B cell (primary cell): ENCODE measurements at regions not wholly inside any gene's neighbourhood (a gene's known extent, or its start where the extent isn't known, plus 50 kb on each side); places are given as distances from the start of the nearest gene placed in this dataset.

Experiments used
- ATAC-seq: fragments of 200-7000 bp; cut with Tn5 transposase; one replicate; pipeline ENCODE4 v1.10.0; 2021; ENCODE audit warnings: low read depth, mild to moderate bottlenecking, moderate number of reproducible peaks, moderate library complexity
- CTCF ChIA-PET: fragments of 350-600 bp; sonication (Branson Sonifier 250); formaldehyde crosslinking; loops from one replicate; lab custom pipeline; 2021; ENCODE audit warnings: antibody characterized with exemption, inconsistent platforms; lab: Charles Lee
- POLR2A ChIA-PET: fragments of 350-600 bp; sonication (Branson Sonifier 250); formaldehyde crosslinking; loops from one replicate; lab custom pipeline; 2021; ENCODE audit warnings: antibody characterized with exemption; lab: Charles Lee
- DNase-seq: peaks from one replicate; pipeline ENCODE4 v3.0.0; 2013
- H2AFZ ChIP-seq: 2 replicates; pipeline ENCODE4 v1.6.1; 2012; ENCODE audit warnings: mild to moderate bottlenecking, low read depth, low read length; ENCODE audit not compliant: insufficient read depth, poor library complexity, severe bottlenecking
- H3K27ac ChIP-seq, 2 donors: 1 replicate in 1 of 2; 2 replicates in 1 of 2; pipeline ENCODE4 v1.5.1; 2012 to 2013; ENCODE audit warnings: low read length in 2 of 2, mild to moderate bottlenecking in 2 of 2, moderate library complexity in 1 of 2
- H3K27me3 ChIP-seq, 4 experiments: fragments of 200-600 bp in 1 of 4; sonication (generic) in 1 of 4; replicated peaks in 1 of 4; 1 replicate in 2 of 4; 2 replicates in 2 of 4; pipeline versions ENCODE4 v1.6.1 to v1.7.0; 2013 to 2016; ENCODE audit warnings: low read length in 3 of 4, mild to moderate bottlenecking in 2 of 4, mixed read lengths in 1 of 4, moderate library complexity in 1 of 4; ENCODE audit not compliant: insufficient read depth in 4 of 4, control insufficient read depth in 3 of 4; ENCODE audit errors: control extremely low read depth in 1 of 4
- H3K36me3 ChIP-seq, 2 experiments: replicated peaks in 1 of 2; 1 replicate in 1 of 2; 2 replicates in 1 of 2; pipeline versions ENCODE4 v1.6.1 to v1.7.1; 2013; ENCODE audit warnings: low read length in 1 of 2; ENCODE audit not compliant: insufficient read depth in 2 of 2, control insufficient read depth in 1 of 2; ENCODE audit errors: control extremely low read depth in 1 of 2, extremely low read depth in 1 of 2
- H3K4me1 ChIP-seq, 2 donors: fragments of 200-600 bp in 1 of 2; sonication (generic) in 1 of 2; 1 replicate in 1 of 2; 2 replicates in 1 of 2; pipeline versions ENCODE4 v1.5.1 to v1.6.1; 2013 to 2017; ENCODE audit warnings: low read length in 2 of 2; ENCODE audit not compliant: control insufficient read depth in 2 of 2, insufficient read depth in 2 of 2
- H3K4me2 ChIP-seq: replicated peaks from 2 replicates; pipeline ENCODE3; 2012; ENCODE audit warnings: mild to moderate bottlenecking, low read depth, low read length; ENCODE audit not compliant: poor library complexity, severe bottlenecking
- H3K4me3 ChIP-seq, 5 experiments: fragments of 200-600 bp in 1 of 5; sonication (generic) in 1 of 5; 1 replicate in 3 of 5; 2 replicates in 2 of 5; pipeline versions ENCODE4 v1.5.1 to v1.7.0; 2011 to 2016; ENCODE audit warnings: low read length in 4 of 5, mild to moderate bottlenecking in 4 of 5, low read depth in 2 of 5, control low read depth in 1 of 5, moderate library complexity in 1 of 5; ENCODE audit not compliant: insufficient read depth in 1 of 5; ENCODE audit errors: control extremely low read depth in 1 of 5, extremely low read depth in 1 of 5
- H3K79me2 ChIP-seq: fragments of 200-600 bp; sonication (generic); one replicate; pipeline ENCODE4 v1.6.0; 2016; ENCODE audit warnings: low read length; ENCODE audit not compliant: control insufficient read depth, insufficient read depth
- H3K9ac ChIP-seq: fragments of 200-600 bp; sonication (generic); 2 replicates; pipeline ENCODE4 v1.6.1; 2017; ENCODE audit warnings: mild to moderate bottlenecking, low read length, moderate library complexity
- H3K9me3 ChIP-seq, 3 donors: one replicate each; pipeline versions ENCODE4 v1.6.1 to v1.7.1; 2013; ENCODE audit warnings: low read length in 2 of 3; ENCODE audit not compliant: control insufficient read depth in 2 of 3, insufficient read depth in 1 of 3; ENCODE audit errors: control extremely low read depth in 1 of 3
- H4K20me1 ChIP-seq: 2 replicates; pipeline ENCODE4 v1.6.0; 2012; ENCODE audit warnings: mild to moderate bottlenecking, low read length; ENCODE audit not compliant: insufficient read depth, control insufficient read depth, poor library complexity, severe bottlenecking
- H3K27ac Mint-ChIP-seq: one replicate; pipeline ENCODE4 v1.8.0; 2021; ENCODE audit warnings: mixed read lengths
- H3K27me3 Mint-ChIP-seq: one replicate; pipeline ENCODE4 v1.8.0; 2021; ENCODE audit warnings: mixed read lengths
- H3K4me1 Mint-ChIP-seq: one replicate; pipeline ENCODE4 v1.8.0; 2021; ENCODE audit warnings: mixed read lengths
- H3K4me3 Mint-ChIP-seq: one replicate; pipeline ENCODE4 v1.8.0; 2021; ENCODE audit warnings: mixed read lengths
- H3K9me3 Mint-ChIP-seq: one replicate; pipeline ENCODE4 v1.8.0; 2022; ENCODE audit warnings: mixed read lengths; ENCODE audit not compliant: insufficient read depth
- CTCF ChIP-seq: fragments of 200-600 bp; IDR thresholded peaks from one replicate; pipeline ENCODE4 v1.8.0; 2022; ENCODE audit warnings: antibody characterized with exemption, mild to moderate bottlenecking
- EZH2 ChIP-seq: IDR thresholded peaks from 2 replicates; pipeline ENCODE4 v1.6.1; 2012; ENCODE audit warnings: borderline replicate concordance, low read depth, mild to moderate bottlenecking, moderate library complexity, low read length; ENCODE audit not compliant: insufficient read depth, poor library complexity, severe bottlenecking
- WGBS: methylation state at CpG from one replicate; pipeline ENCODE4 v1.1.5; 2013; ENCODE audit warnings: missing lambda C conversion rate; ENCODE audit not compliant: insufficient coverage; 5-methylcytosine and 5-hydroxymethylcytosine counted together
- intact Hi-C: fragments of 100-400 bp; cut with micrococcal nuclease; formaldehyde crosslinking; loops from one replicate; pipeline ENCODE4 v1.10.0; 2022

DNA sequence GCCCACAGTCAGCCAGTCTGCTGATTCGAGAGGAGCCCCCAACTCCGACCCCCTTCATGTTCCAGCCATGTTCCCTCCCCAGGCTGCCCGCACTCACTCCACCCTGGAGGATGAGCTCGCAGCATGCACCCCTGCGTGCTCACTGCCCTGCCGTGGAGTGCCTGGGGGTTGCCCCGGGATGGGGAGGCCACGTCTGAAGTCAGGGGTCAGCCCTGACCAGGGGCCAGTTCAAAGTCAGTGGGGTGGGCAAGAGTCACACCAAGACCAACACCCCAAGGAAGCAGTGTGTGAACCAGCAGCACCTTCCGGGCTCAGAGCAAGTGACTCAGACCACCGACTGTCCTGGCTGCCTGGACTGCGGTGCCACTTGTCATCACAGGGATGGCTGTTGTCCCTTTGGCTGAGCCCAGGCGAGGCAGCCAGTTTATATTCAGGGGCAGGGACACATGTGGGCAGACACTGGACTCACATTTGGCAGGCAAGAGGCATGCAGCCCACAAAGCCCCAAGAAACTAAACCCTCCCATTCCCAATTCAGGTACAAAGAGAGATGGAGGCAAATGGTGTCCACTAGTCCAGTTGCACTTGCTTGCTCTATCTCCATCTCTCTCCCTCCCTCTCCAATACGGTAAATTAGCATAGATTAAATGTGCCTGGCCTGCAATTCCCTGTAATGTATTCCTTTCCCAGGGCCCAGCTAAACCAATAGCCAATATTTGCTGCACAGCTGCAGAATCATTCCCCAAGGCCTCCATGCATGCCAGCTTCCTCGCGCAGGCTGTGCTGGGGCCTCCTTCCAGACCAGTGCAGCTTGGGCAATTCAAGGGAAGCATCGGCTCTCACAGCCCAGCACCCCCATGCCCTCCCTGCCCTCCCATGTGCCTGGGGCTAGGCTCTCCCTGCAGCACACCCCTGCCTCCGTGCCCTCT is 135.7 kb upstream of the IQSEC1 start:
- H4K20me1 ChIP-seq, result no peaks in the 10 kb centered on the region
- H3K4me3 ChIP-seq, result no peak overlapping the region
- TF ChIP-seq EZH2 (no peak), CTCF (no peak)
- H3K4me2 ChIP-seq, result no peak overlapping the region
- peaks cover 59% of the 10 kb centered on the region for H3K27me3 Mint-ChIP-seq
- no peak overlapping the region for H2AFZ ChIP-seq
- 84% methylated on average over 17 of the region's 17 CpGs for WGBS
- POLR2A ChIA-PET, result no interaction called here
- H3K79me2 ChIP-seq, result no peaks in the 10 kb centered on the region
- no peaks in the 10 kb centered on the region for H3K9me3 Mint-ChIP-seq
- H3K9me3 ChIP-seq, result no peaks in the 10 kb centered on the region
- no peak overlapping the region for H3K9ac ChIP-seq
- no peak for ATAC-seq
- H3K4me3 Mint-ChIP-seq, result no peak overlapping the region
- no peak for DNase-seq
- H3K4me1 Mint-ChIP-seq, result peaks cover 10% of the 10 kb centered on the region
- no peak overlapping the region for H3K27ac Mint-ChIP-seq
- H3K27ac ChIP-seq, result no peak overlapping the region
- peaks cover 0 to 25% (median 9%) of the 10 kb centered on the region in 4 experiments for H3K27me3 ChIP-seq
- H3K4me1 ChIP-seq, result peaks cover 5 to 6% of the 10 kb centered on the region in 2 donors
- CTCF ChIA-PET, result no interaction called here
- intact Hi-C loops, result no loop called here
- no peaks in the 10 kb centered on the region for H3K36me3 ChIP-seq

DNA sequence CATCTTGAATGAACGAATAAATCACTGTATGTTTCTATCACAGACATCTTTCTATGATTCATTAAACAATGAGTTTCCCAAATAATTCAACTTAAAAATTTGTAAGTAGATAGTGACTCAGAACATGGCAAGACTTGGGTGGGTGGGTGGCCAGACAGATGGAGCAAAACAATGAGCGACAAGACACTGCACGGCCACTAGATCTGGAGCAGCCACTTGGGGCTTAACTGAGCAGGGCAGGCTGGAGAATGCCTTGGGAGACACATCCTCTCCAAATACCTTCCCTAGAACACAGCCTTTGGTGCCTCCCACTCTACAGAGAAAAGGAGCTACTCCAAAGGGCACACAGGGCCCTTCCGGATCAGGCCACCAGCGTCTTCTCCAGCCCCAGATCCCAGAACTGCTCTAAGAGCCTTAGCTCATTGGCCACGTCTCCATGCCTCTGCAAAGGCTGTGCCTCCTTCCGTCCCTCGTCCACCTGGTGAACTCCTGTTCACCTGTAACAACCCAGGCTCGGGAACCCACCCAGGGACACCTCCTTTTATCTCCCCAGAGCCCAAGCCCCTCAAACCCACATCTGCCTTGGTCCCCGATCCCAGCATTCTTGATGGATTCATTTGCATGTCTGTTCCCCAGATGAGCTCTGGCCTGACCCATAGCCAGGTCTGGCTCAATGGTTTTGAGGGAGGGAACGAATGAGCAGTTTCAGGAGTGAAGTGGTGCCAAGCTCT is 134.9 kb upstream of the IQSEC1 start:
- intact Hi-C loops, result no loop called here
- peaks cover 0 to 34% (median 12%) of the 10 kb centered on the region in 4 experiments for H3K27me3 ChIP-seq
- H3K36me3 ChIP-seq, result no peaks in the 10 kb centered on the region
- no peak overlapping the region for H3K9ac ChIP-seq
- no peak overlapping the region for H3K4me3 ChIP-seq
- H3K9me3 Mint-ChIP-seq, result no peaks in the 10 kb centered on the region
- H3K4me1 Mint-ChIP-seq, result peaks cover 10% of the 10 kb centered on the region
- no peak for TF ChIP-seq EZH2
- no peak for TF ChIP-seq CTCF
- DNase-seq (no peak), ATAC-seq (no peak)
- H3K4me1 ChIP-seq, result peaks cover 7 to 9% of the 10 kb centered on the region in 2 donors
- peaks cover 64% of the 10 kb centered on the region for H3K27me3 Mint-ChIP-seq
- H3K4me3 Mint-ChIP-seq, result no peak overlapping the region
- no peak overlapping the region for H3K4me2 ChIP-seq
- no peak overlapping the region for H3K27ac ChIP-seq
- CTCF ChIA-PET, result no interaction called here
- no peak overlapping the region for H3K27ac Mint-ChIP-seq
- H2AFZ ChIP-seq, result no peak overlapping the region
- POLR2A ChIA-PET, result no interaction called here
- H3K79me2 ChIP-seq, result no peaks in the 10 kb centered on the region
- peaks cover 0 to 3% (median 0%) of the 10 kb centered on the region in 3 donors for H3K9me3 ChIP-seq
- no peaks in the 10 kb centered on the region for H4K20me1 ChIP-seq
- WGBS, result 79% methylated on average over 8 of the region's 11 CpGs
